ENCODE measurements at regions not wholly inside any gene's neighbourhood (a gene's known extent, or its start where the extent isn't known, plus 50 kb on each side); places are given as distances from the start of the nearest gene placed in this dataset.

- no peak overlapping the region for H3K27ac ChIP-seq (ENCODE audit: control insufficient read depth, insufficient read depth, low read length)
- no peak for FAIRE-seq
- no peaks in the 10 kb centered on the region for H3K9me3 ChIP-seq (ENCODE audit: control insufficient read depth, low read depth, low read length)
- no peak for TF ChIP-seq EZH2 (IDR thresholded peaks at IDR 0.05; ENCODE audit: low read length)
- TF ChIP-seq, protein P1, sequence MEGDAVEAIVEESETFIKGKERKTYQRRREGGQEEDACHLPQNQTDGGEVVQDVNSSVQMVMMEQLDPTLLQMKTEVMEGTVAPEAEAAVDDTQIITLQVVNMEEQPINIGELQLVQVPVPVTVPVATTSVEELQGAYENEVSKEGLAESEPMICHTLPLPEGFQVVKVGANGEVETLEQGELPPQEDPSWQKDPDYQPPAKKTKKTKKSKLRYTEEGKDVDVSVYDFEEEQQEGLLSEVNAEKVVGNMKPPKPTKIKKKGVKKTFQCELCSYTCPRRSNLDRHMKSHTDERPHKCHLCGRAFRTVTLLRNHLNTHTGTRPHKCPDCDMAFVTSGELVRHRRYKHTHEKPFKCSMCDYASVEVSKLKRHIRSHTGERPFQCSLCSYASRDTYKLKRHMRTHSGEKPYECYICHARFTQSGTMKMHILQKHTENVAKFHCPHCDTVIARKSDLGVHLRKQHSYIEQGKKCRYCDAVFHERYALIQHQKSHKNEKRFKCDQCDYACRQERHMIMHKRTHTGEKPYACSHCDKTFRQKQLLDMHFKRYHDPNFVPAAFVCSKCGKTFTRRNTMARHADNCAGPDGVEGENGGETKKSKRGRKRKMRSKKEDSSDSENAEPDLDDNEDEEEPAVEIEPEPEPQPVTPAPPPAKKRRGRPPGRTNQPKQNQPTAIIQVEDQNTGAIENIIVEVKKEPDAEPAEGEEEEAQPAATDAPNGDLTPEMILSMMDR (optimal IDR thresholded peaks at IDR 0.05 in 1 of 3, IDR thresholded peaks at IDR 0.05 in 1 of 3, conservative IDR thresholded peaks at IDR 0.05 in 1 of 3; ENCODE audit: extremely low read depth in 1 of 3, insufficient read depth in 2 of 3, low read length in 3 of 3): no peak
- H3K36me3 ChIP-seq (ENCODE audit: control insufficient read depth in 2 of 2, extremely low read depth in 1 of 2, insufficient read depth in 2 of 2, low read length in 2 of 2): no peaks in the 10 kb centered on the region
- H3K4me2 ChIP-seq (ENCODE audit: control insufficient read depth, extremely low read depth, insufficient read depth, low read depth, low read length): no peak overlapping the region
- no peaks in the 10 kb centered on the region for H3K27me3 ChIP-seq (ENCODE audit: control insufficient read depth, extremely low read depth, insufficient read depth, low read length)
- H3K4me1 ChIP-seq (ENCODE audit: control insufficient read depth, extremely low read depth, insufficient read depth, low read length): no peaks in the 10 kb centered on the region
- H3K9me1 ChIP-seq (ENCODE audit: control insufficient read depth, extremely low read depth, insufficient read depth, low read length): no peaks in the 10 kb centered on the region
- dilution Hi-C loops (cut with MboI; ENCODE audit: extremely low pct_ligation_motif_present, low sequenced_read_pairs): no loop called here
- no peak overlapping the region for H3K4me3 ChIP-seq (ENCODE audit: control insufficient read depth in 2 of 3, extremely low read depth in 1 of 3, insufficient read depth in 2 of 3, low read depth in 1 of 3, low read length in 3 of 3)
- no peaks in the 10 kb centered on the region for H3K79me2 ChIP-seq (ENCODE audit: control insufficient read depth, insufficient read depth, low read length)
- no peak overlapping the region for H2AFZ ChIP-seq (ENCODE audit: control insufficient read depth, low read length)
- no peaks in the 10 kb centered on the region for H4K20me1 ChIP-seq (ENCODE audit: control insufficient read depth, extremely low read depth, insufficient read depth, low read length)
- H3K9ac ChIP-seq (ENCODE audit: control insufficient read depth, extremely low read depth, insufficient read depth, low read length): no peak overlapping the region
- no peak for DNase-seq (ENCODE audit: low read depth, low spot score)
Observed at GRCh38 chr16:64712026-64712425, 409.8 kb downstream of the CDH11 start.

- no peak overlapping the region for H3K27ac ChIP-seq (ENCODE audit: control insufficient read depth, insufficient read depth, low read length)
- H3K36me3 ChIP-seq (ENCODE audit: control insufficient read depth in 2 of 2, extremely low read depth in 1 of 2, insufficient read depth in 2 of 2, low read length in 2 of 2): no peaks in the 10 kb centered on the region
- H3K9ac ChIP-seq (ENCODE audit: control insufficient read depth, extremely low read depth, insufficient read depth, low read length): no peak overlapping the region
- dilution Hi-C loops (cut with MboI; ENCODE audit: extremely low pct_ligation_motif_present, low sequenced_read_pairs): no loop called here
- DNase-seq (ENCODE audit: low read depth, low spot score) (no peak), FAIRE-seq (no peak)
- TF ChIP-seq EZH2 (IDR thresholded peaks at IDR 0.05; ENCODE audit: low read length): no peak
- H3K9me1 ChIP-seq (ENCODE audit: control insufficient read depth, extremely low read depth, insufficient read depth, low read length): no peaks in the 10 kb centered on the region
- no peak overlapping the region for H3K4me2 ChIP-seq (ENCODE audit: control insufficient read depth, extremely low read depth, insufficient read depth, low read depth, low read length)
- H2AFZ ChIP-seq (ENCODE audit: control insufficient read depth, low read length): no peak overlapping the region
- no peaks in the 10 kb centered on the region for H3K27me3 ChIP-seq (ENCODE audit: control insufficient read depth, extremely low read depth, insufficient read depth, low read length)
- H3K4me3 ChIP-seq (ENCODE audit: control insufficient read depth in 2 of 3, extremely low read depth in 1 of 3, insufficient read depth in 2 of 3, low read depth in 1 of 3, low read length in 3 of 3): no peak overlapping the region
- no peaks in the 10 kb centered on the region for H4K20me1 ChIP-seq (ENCODE audit: control insufficient read depth, extremely low read depth, insufficient read depth, low read length)
- no peaks in the 10 kb centered on the region for H3K9me3 ChIP-seq (ENCODE audit: control insufficient read depth, low read depth, low read length)
- H3K79me2 ChIP-seq (ENCODE audit: control insufficient read depth, insufficient read depth, low read length): no peaks in the 10 kb centered on the region
- H3K4me1 ChIP-seq (ENCODE audit: control insufficient read depth, extremely low read depth, insufficient read depth, low read length): no peaks in the 10 kb centered on the region
Observed at GRCh38 chr16:64711596-64711995, 410.3 kb downstream of the CDH11 start.

DNA sequence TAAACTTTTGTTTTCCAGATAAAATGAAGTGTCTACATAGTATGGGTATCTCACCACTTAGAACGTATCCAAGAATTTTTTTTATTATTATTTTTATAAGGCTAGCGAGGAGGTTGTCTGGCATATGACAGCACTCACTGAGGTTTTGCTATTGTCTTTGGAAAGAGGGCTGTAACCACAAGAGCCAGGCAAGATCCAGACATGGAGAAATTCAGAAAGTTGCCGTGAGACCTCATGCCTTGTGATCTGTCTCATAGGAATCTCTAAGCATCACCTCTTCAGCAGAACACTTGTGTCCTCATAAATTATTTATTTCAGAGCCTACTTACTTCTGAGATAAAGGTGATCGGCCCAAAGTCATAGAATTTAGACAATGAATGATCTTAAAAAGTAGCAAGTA lies 410.8 kb downstream of the CDH11 start:
- Histone ChIP-seq H3K36me3 (ENCODE audit: control insufficient read depth in 2 of 2, extremely low read depth in 1 of 2, insufficient read depth in 2 of 2, low read length in 2 of 2) (no peaks in the 10 kb centered on the region), H3K9me1 (ENCODE audit: control insufficient read depth, extremely low read depth, insufficient read depth, low read length) (no peaks in the 10 kb centered on the region), H3K9me3 (ENCODE audit: control insufficient read depth, low read depth, low read length) (no peaks in the 10 kb centered on the region), H2AFZ (ENCODE audit: control insufficient read depth, low read length) (no peak overlapping the region), H3K27me3 (ENCODE audit: control insufficient read depth, extremely low read depth, insufficient read depth, low read length) (no peaks in the 10 kb centered on the region), H3K4me1 (ENCODE audit: control insufficient read depth, extremely low read depth, insufficient read depth, low read length) (no peaks in the 10 kb centered on the region), H4K20me1 (ENCODE audit: control insufficient read depth, extremely low read depth, insufficient read depth, low read length) (no peaks in the 10 kb centered on the region), H3K4me2 (ENCODE audit: control insufficient read depth, extremely low read depth, insufficient read depth, low read depth, low read length) (no peak overlapping the region), H3K9ac (ENCODE audit: control insufficient read depth, extremely low read depth, insufficient read depth, low read length) (no peak overlapping the region), H3K27ac (ENCODE audit: control insufficient read depth, insufficient read depth, low read length) (no peak overlapping the region), H3K79me2 (ENCODE audit: control insufficient read depth, insufficient read depth, low read length) (no peaks in the 10 kb centered on the region), H3K4me3 (ENCODE audit: control insufficient read depth in 2 of 3, extremely low read depth in 1 of 3, insufficient read depth in 2 of 3, low read depth in 1 of 3, low read length in 3 of 3) (no peak overlapping the region)
- FAIRE-seq (no peak), DNase-seq (ENCODE audit: low read depth, low spot score) (no peak)
- TF ChIP-seq, protein P1 (optimal IDR thresholded peaks at IDR 0.05 in 1 of 3, IDR thresholded peaks at IDR 0.05 in 1 of 3, conservative IDR thresholded peaks at IDR 0.05 in 1 of 3; ENCODE audit: extremely low read depth in 1 of 3, insufficient read depth in 2 of 3, low read length in 3 of 3): no peak
- TF ChIP-seq EZH2 (IDR thresholded peaks at IDR 0.05; ENCODE audit: low read length): no peak
- dilution Hi-C loops (cut with MboI; ENCODE audit: extremely low pct_ligation_motif_present, low sequenced_read_pairs): no loop called here

Data from keratinocyte (primary cell).